Right hindlimb (tissue), 1 donor: ENCODE measurements at regions not wholly inside any gene's neighbourhood (a gene's known extent, or its start where the extent isn't known, plus 50 kb on each side); places are given as distances from the start of the nearest gene placed in this dataset.

Source experiments
- DNase-seq: peaks from one replicate; pipeline ENCODE4 v3.0.0-alpha.2; 2018

- DNase-seq = no peak
Measured at GRCh38 chr2:118696786-118697465, 150.5 kb downstream of the EN1 start.

- no peak for DNase-seq
Measured at GRCh38 chr2:118693287-118693822, 154.1 kb downstream of the EN1 start.

GRCh38 chr2:118689874-118690273, 157.6 kb downstream of the EN1 start:
- DNase-seq = no peak

- no peak for DNase-seq
Measured at GRCh38 chr2:118689456-118689855, 158.0 kb downstream of the EN1 start.

GRCh38 chr2:118689033-118689432, 158.4 kb downstream of the EN1 start:
- DNase-seq = no peak

GRCh38 chr2:118687698-118688097, 159.8 kb downstream of the EN1 start:
- no peak for DNase-seq

- DNase-seq = no peak
Measured at GRCh38 chr2:118687192-118687591, 160.3 kb downstream of the EN1 start.

GRCh38 chr2:118686346-118686745, 161.1 kb downstream of the EN1 start:
- peak; percentile 33 for DNase-seq

- DNase-seq = no peak
Measured at GRCh38 chr2:118683460-118683859, 164.0 kb downstream of the EN1 start.

- no peak for DNase-seq
Measured at GRCh38 chr2:118678985-118679384, 168.5 kb downstream of the EN1 start.

GRCh38 chr2:118677546-118677945, 169.9 kb downstream of the EN1 start:
- DNase-seq = no peak

- no peak for DNase-seq
Measured at GRCh38 chr2:118675531-118675930, 171.9 kb downstream of the EN1 start.

- DNase-seq = no peak
Measured at GRCh38 chr2:118672571-118673158, 174.8 kb downstream of the EN1 start.

GRCh38 chr2:118671701-118672454, 175.6 kb downstream of the EN1 start:
- DNase-seq = peak; percentile 47

GRCh38 chr2:118670838-118671237, 176.6 kb downstream of the EN1 start:
- DNase-seq = peak; percentile 85

GRCh38 chr2:118670276-118670675, 177.2 kb downstream of the EN1 start:
- DNase-seq = no peak

- no peak for DNase-seq
Measured at GRCh38 chr2:118669654-118670053, 177.8 kb downstream of the EN1 start.

GRCh38 chr2:118668431-118669424, 178.7 kb downstream of the EN1 start:
- no peak for DNase-seq

- no peak for DNase-seq
Measured at GRCh38 chr2:118667964-118668363, 179.5 kb downstream of the EN1 start.

- DNase-seq = no peak
Measured at GRCh38 chr2:118667348-118667747, 180.1 kb downstream of the EN1 start.

- no peak for DNase-seq
Measured at GRCh38 chr2:118665784-118666529, 181.5 kb downstream of the EN1 start.

GRCh38 chr2:118661179-118661578, 186.3 kb downstream of the EN1 start:
- no peak for DNase-seq
